Mucosa of descending colon (tissue), 3 donors: ENCODE measurements at regions not wholly inside any gene's neighbourhood (a gene's known extent, or its start where the extent isn't known, plus 50 kb on each side); places are given as distances from the start of the nearest gene placed in this dataset.

Source experiments
- ATAC-seq: fragments of 200-7000 bp; cut with Tn5 transposase; one replicate; pipeline ENCODE4 v1.9.1; 2020; ENCODE audit warnings: mild to moderate bottlenecking, moderate library complexity
- DNase-seq, 3 donors: peaks; one replicate each; pipeline ENCODE4 v3.0.0-alpha.2; 2020
- H3K36me3 ChIP-seq: fragments of 200-600 bp; one replicate; pipeline ENCODE4 v1.8.0; 2021; ENCODE audit warnings: low read depth, mild to moderate bottlenecking
- H3K4me1 ChIP-seq: fragments of 200-600 bp; one replicate; pipeline ENCODE4 v1.8.0; 2021; ENCODE audit warnings: low read depth, mild to moderate bottlenecking
- H3K4me3 ChIP-seq: fragments of 200-600 bp; one replicate; pipeline ENCODE4 v1.8.0; 2021; ENCODE audit warnings: mild to moderate bottlenecking
- H3K9me3 ChIP-seq: fragments of 200-600 bp; one replicate; pipeline ENCODE4 v1.8.0; 2021; ENCODE audit warnings: mild to moderate bottlenecking
- CTCF ChIP-seq: fragments of 200-600 bp; IDR thresholded peaks from one replicate; pipeline ENCODE4 v1.8.0; 2022; ENCODE audit warnings: antibody characterized with exemption, mild to moderate bottlenecking
- intact Hi-C, 2 donors: fragments of 100-400 bp; cut with DNase I in 1 of 2; cut with micrococcal nuclease in 1 of 2; formaldehyde crosslinking; loops; one replicate each; pipeline versions ENCODE4 v1.11.0 to v1.11.1; 2022; cut with DNase I, micrococcal nuclease
- donor health status: DM: no; HTN: no; CAD: no; lungs with moderate emphysema.
- donor health status: DM: no; HTN: no; CAD: no.
- donor health status: DM: no; HTN: yes; CAD: no.

GRCh38 chr2:10964052-10964790 lies 52.5 kb downstream of the KCNF1 start:
- Histone ChIP-seq H3K4me3 (no peak overlapping the region), H3K9me3 (no peaks in the 10 kb centered on the region), H3K4me1 (no peaks in the 10 kb centered on the region), H3K36me3 (no peaks in the 10 kb centered on the region)
- no peak for TF ChIP-seq CTCF
- ATAC-seq (no peak), DNase-seq (no peak)
- intact Hi-C loops, result no loop called here

- Histone ChIP-seq H3K9me3 (no peaks in the 10 kb centered on the region), H3K4me3 (no peak overlapping the region), H3K4me1 (no peaks in the 10 kb centered on the region), H3K36me3 (no peaks in the 10 kb centered on the region)
- ATAC-seq (no peak), DNase-seq (no peak)
- intact Hi-C loops, result no loop called here
- no peak for TF ChIP-seq CTCF
These were observed 53.6 kb downstream of the KCNF1 start for GRCh38 chr2:10965241-10965843.

GRCh38 chr2:10966056-10966455 lies 54.3 kb downstream of the KCNF1 start:
- H3K4me1 ChIP-seq, result no peaks in the 10 kb centered on the region
- no peaks in the 10 kb centered on the region for H3K36me3 ChIP-seq
- intact Hi-C loops, result no loop called here
- ATAC-seq (no peak), DNase-seq (no peak)
- TF ChIP-seq CTCF, result no peak
- no peak overlapping the region for H3K4me3 ChIP-seq
- no peaks in the 10 kb centered on the region for H3K9me3 ChIP-seq

- Histone ChIP-seq H3K4me1 (no peaks in the 10 kb centered on the region), H3K9me3 (no peaks in the 10 kb centered on the region), H3K36me3 (no peaks in the 10 kb centered on the region), H3K4me3 (no peak overlapping the region)
- ATAC-seq (no peak), DNase-seq (no peak)
- intact Hi-C loops, result no loop called here
- TF ChIP-seq CTCF, result no peak
These were observed 55.0 kb downstream of the KCNF1 start for GRCh38 chr2:10966741-10967140.

- TF ChIP-seq CTCF, result no peak
- DNase-seq, result no peak
- no peaks in the 10 kb centered on the region for H3K36me3 ChIP-seq
- no peaks in the 10 kb centered on the region for H3K9me3 ChIP-seq
- ATAC-seq, result no peak
- H3K4me3 ChIP-seq, result no peak overlapping the region
- no peaks in the 10 kb centered on the region for H3K4me1 ChIP-seq
- intact Hi-C loops, result no loop called here
These were observed 56.4 kb downstream of the KCNF1 start for GRCh38 chr2:10968176-10968575.
